MCF 10A (cell line): ENCODE measurements at regions not wholly inside any gene's neighbourhood (a gene's known extent, or its start where the extent isn't known, plus 50 kb on each side); places are given as distances from the start of the nearest gene placed in this dataset.
"Not testable (repeated sequence)": the region's sequence is repeated elsewhere in the genome, so short reads cannot be mapped to it uniquely, and the experiment has no call there.

Source experiments
- BruUV-seq: library from RNA; stranded (reverse); fragments of 400-500 nt; replicated peaks from 2 replicates; lab custom pipeline; 2021; lab: Mats Ljungman, UMichigan
- CTCF ChIA-PET: fragments of 300-600 bp; sonication (Branson Sonifier 250); formaldehyde crosslinking; extraction: SDS; loops from one replicate; lab custom pipeline; 2021; ENCODE audit warnings: antibody characterized with exemption, inconsistent platforms; lab: Yijun Ruan, JAX
- POLR2A ChIA-PET: fragments of 300-600, 350-650 bp; sonication (Branson Sonifier 250); formaldehyde crosslinking; extraction: SDS; loops from one replicate; lab custom pipeline; 2020; ENCODE audit warnings: antibody characterized with exemption, inconsistent platforms; lab: Yijun Ruan, JAX
- DNase-seq: peaks from one replicate; pipeline ENCODE4 v3.0.0-alpha.2; 2018; ENCODE audit not compliant: unreplicated experiment
- H3K27ac Mint-ChIP-seq: one replicate; pipeline ENCODE4 v1.8.0; 2022; ENCODE audit warnings: mild to moderate bottlenecking, low read depth, mixed read lengths; ENCODE audit not compliant: unreplicated experiment
- H3K27me3 Mint-ChIP-seq: one replicate; pipeline ENCODE4 v1.8.0; 2022; ENCODE audit warnings: mixed read lengths; ENCODE audit not compliant: insufficient read depth, unreplicated experiment
- H3K36me3 Mint-ChIP-seq: one replicate; pipeline ENCODE4 v1.8.0; 2022; ENCODE audit warnings: mild to moderate bottlenecking, moderate library complexity, mixed read lengths; ENCODE audit not compliant: insufficient read depth, unreplicated experiment
- H3K4me1 Mint-ChIP-seq: one replicate; pipeline ENCODE4 v1.8.0; 2022; ENCODE audit warnings: mixed read lengths; ENCODE audit not compliant: insufficient read depth, unreplicated experiment
- H3K4me3 Mint-ChIP-seq: one replicate; pipeline ENCODE4 v1.8.0; 2022; ENCODE audit warnings: mild to moderate bottlenecking, moderate library complexity, mixed read lengths; ENCODE audit not compliant: unreplicated experiment
- H3K9me3 Mint-ChIP-seq: one replicate; pipeline ENCODE4 v1.8.0; 2022; ENCODE audit warnings: mixed read lengths; ENCODE audit not compliant: unreplicated experiment
- intact Hi-C: fragments of 100-400 bp; cut with micrococcal nuclease; formaldehyde crosslinking; loops from 2 replicates; pipeline ENCODE4 v1.14.1; 2022
- TF ChIP-seq, protein P1 (sequence below): fragments of 200-600 bp; IDR thresholded peaks from one replicate; pipeline ENCODE4 v1.8.0; 2022; ENCODE audit warnings: antibody characterized with exemption, mild to moderate bottlenecking; ENCODE audit not compliant: unreplicated experiment

DNA sequence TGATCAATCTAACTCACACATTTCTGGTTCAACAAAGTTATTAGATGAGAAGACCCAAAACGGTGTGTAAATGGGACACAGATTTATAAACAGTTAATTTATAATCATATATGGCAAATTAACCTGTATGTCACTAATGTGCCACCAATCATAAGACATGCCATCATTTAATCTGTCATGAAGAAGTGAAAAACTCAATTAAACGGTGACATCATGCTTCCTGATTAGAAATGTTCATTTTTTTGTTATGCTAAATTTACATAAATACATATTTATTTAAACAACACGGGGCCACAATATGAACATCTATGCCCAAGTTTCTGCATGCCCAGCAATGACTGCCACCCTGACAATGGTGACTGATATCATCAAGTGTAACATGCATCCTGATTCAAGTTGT lies 164.1 kb upstream of the EEA1 start:
- Mint-ChIP-seq H3K9me3 (no peaks in the 10 kb centered on the region), H3K27ac (no peak overlapping the region), H3K27me3 (no peaks in the 10 kb centered on the region), H3K36me3 (no peaks in the 10 kb centered on the region), H3K4me3 (no peak overlapping the region), H3K4me1 (peaks cover 31% of the 10 kb centered on the region)
- DNase-seq = no peak
- intact Hi-C loops = no loop called here
- POLR2A ChIA-PET = interaction anchor here (1.2 kb wide), 1 partner anchor 29 kb away, joined by 5 read pairs; no protein-coding TSS in a partner anchor
- CTCF ChIA-PET = interaction anchor here (1.0 kb wide), 1 partner anchor 35 kb away, joined by 7 read pairs; no protein-coding TSS in a partner anchor
- BruUV-seq = no TSS peak
- TF ChIP-seq, protein P1, sequence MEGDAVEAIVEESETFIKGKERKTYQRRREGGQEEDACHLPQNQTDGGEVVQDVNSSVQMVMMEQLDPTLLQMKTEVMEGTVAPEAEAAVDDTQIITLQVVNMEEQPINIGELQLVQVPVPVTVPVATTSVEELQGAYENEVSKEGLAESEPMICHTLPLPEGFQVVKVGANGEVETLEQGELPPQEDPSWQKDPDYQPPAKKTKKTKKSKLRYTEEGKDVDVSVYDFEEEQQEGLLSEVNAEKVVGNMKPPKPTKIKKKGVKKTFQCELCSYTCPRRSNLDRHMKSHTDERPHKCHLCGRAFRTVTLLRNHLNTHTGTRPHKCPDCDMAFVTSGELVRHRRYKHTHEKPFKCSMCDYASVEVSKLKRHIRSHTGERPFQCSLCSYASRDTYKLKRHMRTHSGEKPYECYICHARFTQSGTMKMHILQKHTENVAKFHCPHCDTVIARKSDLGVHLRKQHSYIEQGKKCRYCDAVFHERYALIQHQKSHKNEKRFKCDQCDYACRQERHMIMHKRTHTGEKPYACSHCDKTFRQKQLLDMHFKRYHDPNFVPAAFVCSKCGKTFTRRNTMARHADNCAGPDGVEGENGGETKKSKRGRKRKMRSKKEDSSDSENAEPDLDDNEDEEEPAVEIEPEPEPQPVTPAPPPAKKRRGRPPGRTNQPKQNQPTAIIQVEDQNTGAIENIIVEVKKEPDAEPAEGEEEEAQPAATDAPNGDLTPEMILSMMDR = no peak

- H3K36me3 Mint-ChIP-seq, BruUV-seq, DNase-seq, H3K4me3 Mint-ChIP-seq, H3K9me3 Mint-ChIP-seq, H3K27ac Mint-ChIP-seq, H3K27me3 Mint-ChIP-seq, intact Hi-C loops: not testable (repeated sequence)
- ChIA-PET CTCF (interaction anchor here (0.7 to 1.8 kb wide), 2 partner anchors 28 to 133 kb away, joined by 3 to 5 read pairs; no protein-coding TSS in a partner anchor), POLR2A (interaction anchor here (0.6 to 1.2 kb wide), 2 partner anchors 28 to 243 kb away, joined by 3 to 5 read pairs; no protein-coding TSS in a partner anchor)
- peaks cover 31% of the 10 kb centered on the region for H3K4me1 Mint-ChIP-seq
Observed at GRCh38 chr12:93094222-93094621, 165.1 kb upstream of the EEA1 start.

GRCh38 chr12:93094988-93095737 lies 166.1 kb upstream of the EEA1 start:
- ChIA-PET POLR2A (interaction anchor here (1.0 to 3.8 kb wide), 2 partner anchors 10 to 27 kb away, joined by 4 to 26 read pairs; no protein-coding TSS in a partner anchor), CTCF (interaction anchor here (0.6 to 1.8 kb wide), 2 partner anchors 27 kb away, joined by 3 to 5 read pairs; no protein-coding TSS in a partner anchor)
- no TSS peak for BruUV-seq
- H3K4me3 Mint-ChIP-seq = no peak overlapping the region
- H3K9me3 Mint-ChIP-seq = no peaks in the 10 kb centered on the region
- intact Hi-C loops = no loop called here
- no peak overlapping the region for H3K27ac Mint-ChIP-seq
- no peak for DNase-seq
- peaks cover 25% of the 10 kb centered on the region for H3K4me1 Mint-ChIP-seq
- TF ChIP-seq, protein P1 = no peak
- no peaks in the 10 kb centered on the region for H3K36me3 Mint-ChIP-seq
- H3K27me3 Mint-ChIP-seq = no peaks in the 10 kb centered on the region

DNA sequence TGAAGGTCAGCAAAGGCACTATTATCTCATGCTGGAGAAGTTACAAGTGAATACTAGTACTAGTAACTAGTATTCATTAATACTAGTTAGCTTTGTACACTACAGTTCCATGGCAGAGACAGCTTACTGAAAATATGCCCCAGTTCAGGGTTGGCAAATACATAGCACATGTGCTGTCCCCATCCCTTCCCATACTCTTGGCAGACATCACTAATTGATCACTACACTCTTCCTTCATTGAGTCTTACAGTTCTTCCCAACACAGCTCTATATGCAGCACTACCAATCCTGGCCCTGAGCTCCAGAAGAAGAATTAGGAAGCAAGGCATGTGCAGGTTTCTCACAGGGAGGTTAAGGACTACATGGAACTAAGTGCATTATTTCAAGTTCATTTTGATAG lies 168.3 kb upstream of the EEA1 start:
- TF ChIP-seq, protein P1 = no peak
- intact Hi-C loops = no loop called here
- H3K4me3 Mint-ChIP-seq = no peak overlapping the region
- no peak overlapping the region for H3K27ac Mint-ChIP-seq
- peaks cover 5% of the 10 kb centered on the region for H3K4me1 Mint-ChIP-seq
- CTCF ChIA-PET = interaction anchor here (0.6 to 2.3 kb wide), 14 partner anchors 9 to 284 kb away, joined by 3 to 19 read pairs (median 4); no protein-coding TSS in a partner anchor
- no peaks in the 10 kb centered on the region for H3K36me3 Mint-ChIP-seq
- BruUV-seq = no TSS peak
- POLR2A ChIA-PET = interaction anchor here (1.9 to 3.8 kb wide), 2 partner anchors 12 to 25 kb away, joined by 8 to 26 read pairs; no protein-coding TSS in a partner anchor
- H3K9me3 Mint-ChIP-seq = no peaks in the 10 kb centered on the region
- no peak for DNase-seq
- no peaks in the 10 kb centered on the region for H3K27me3 Mint-ChIP-seq
